22Rv1 (cell line): ENCODE measurements at regions not wholly inside any gene's neighbourhood (a gene's known extent, or its start where the extent isn't known, plus 50 kb on each side); places are given as distances from the start of the nearest gene placed in this dataset.

Experiments used
- CTCF ChIP-seq: fragments of 450-650 bp; IDR thresholded peaks from 2 replicates; pipeline ENCODE4 v1.5.1; 2017; ENCODE audit warnings: mild to moderate bottlenecking
- ZFX ChIP-seq: fragments of 450-650 bp; IDR thresholded peaks from 2 replicates; pipeline ENCODE4 v1.6.1; 2017; ENCODE audit warnings: antibody characterized with exemption, borderline replicate concordance

- TF ChIP-seq CTCF (no peak), ZFX (no peak)
Observed at GRCh38 chr2:150985741-150986140, 275.9 kb downstream of the RBM43 start.
